ENCODE measurements at regions not wholly inside any gene's neighbourhood (a gene's known extent, or its start where the extent isn't known, plus 50 kb on each side); places are given as distances from the start of the nearest gene placed in this dataset.
"Not testable (repeated sequence)": the region's sequence is repeated elsewhere in the genome, so short reads cannot be mapped to it uniquely, and the experiment has no call there.

GRCh38 chr1:178020968-178021640 is 51.2 kb upstream of the SEC16B start:
- no peak for ATAC-seq

DNA sequence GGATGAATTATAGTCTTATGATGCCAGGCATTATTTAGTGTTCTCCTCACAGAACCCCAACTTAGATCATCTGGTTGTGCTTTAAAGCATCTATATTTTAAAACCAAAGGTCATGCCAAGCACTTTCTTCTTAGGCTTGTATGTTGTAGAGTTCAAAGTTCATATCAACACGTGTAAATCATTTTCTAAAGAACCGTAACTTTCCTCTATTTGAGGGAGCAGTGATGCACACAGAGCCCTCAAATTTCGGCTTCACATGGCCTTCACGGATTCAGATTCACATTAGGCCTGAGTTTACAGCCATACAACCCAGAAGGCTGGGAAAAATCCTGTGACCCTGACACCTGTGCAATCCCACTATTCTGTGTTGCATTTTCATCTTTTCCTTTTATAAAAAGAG is 52.1 kb upstream of the SEC16B start:
- ATAC-seq = no peak

DNA sequence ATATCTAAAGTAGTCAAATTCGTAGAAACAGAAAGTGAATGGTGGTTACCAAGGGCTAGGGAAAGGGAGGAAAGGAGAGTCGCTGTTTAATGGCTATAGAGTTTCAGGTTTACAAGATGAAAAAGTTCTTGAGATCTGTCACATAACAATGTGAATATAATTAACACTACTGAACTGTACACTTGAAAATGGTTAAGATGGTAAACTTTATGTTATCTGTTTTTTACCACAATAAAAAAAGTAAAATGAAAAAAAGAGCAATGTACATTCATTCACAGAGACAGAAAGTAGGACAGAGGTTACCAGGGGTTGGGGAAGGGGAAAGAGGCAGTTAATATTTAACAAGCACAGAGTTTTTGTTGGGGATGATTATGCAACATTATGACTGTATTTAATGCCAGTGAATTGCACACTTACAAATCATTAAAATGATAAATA is 53.3 kb upstream of the SEC16B start:
- ATAC-seq = no peak

- ATAC-seq = no peak
Measured at GRCh38 chr1:178024504-178024903, 54.6 kb upstream of the SEC16B start.

DNA sequence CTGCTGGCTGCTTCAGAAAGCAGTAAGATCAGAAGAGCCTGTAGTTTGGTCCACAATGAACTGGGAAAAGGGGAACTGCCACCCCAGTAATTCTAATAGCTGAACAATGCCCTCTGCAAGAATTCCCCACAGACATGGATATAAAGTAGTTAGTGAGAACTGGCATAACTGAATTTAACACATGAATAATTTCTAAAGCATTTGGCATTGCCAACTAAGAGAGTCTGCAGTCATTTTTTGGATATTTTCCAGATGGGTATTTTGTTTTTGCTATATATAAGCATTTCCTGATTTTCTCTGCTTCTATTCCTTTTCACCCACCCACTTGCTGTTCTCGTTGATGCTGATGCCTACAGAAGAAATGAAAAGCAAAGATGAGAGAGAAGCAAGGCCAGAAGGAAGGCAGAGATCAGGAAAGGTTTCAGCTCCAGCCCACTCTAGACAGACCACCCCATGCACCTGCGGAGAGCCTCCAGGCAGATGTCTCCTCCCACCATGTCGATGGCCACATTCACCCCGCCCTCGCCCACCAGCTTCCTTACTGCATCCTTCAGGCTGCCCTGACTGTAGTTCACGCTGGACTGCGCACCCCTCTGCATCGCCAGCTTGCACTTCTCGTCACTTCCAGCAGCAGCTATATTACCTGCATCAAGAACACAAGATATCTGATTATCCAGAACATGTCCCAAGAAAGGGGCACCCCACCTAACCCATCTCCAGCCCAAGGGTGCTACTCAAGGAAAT is 55.9 kb upstream of the SEC16B start:
- ATAC-seq = no peak

DNA sequence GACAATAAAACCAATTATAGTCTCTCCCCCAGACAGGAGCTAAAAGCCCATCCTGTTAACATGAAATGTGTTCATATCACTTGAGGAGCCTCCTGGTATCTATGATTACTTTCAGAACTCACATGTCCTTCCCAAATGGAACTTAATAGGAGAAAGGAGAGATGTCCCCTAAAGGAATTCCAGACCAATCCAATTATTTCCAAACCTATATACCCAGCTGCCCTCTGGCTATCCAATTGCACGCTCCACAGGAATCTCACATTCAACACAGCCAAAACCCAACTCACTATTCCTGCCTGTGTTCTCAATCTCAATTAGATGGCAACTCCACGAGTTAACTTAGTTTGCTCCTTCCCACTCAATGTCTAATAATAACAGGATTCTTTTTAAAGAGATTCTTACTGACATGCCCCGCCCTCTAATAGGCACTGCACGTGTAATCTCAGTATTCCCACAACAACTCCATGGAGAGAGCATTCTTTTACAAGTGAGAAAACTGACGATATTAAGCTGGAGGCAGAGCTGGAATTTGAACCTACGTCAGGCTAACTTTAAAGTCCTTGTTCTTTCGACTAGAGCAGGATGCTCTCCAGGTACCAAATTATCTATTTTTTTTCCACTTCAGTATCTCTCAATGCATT is 59.1 kb upstream of the SEC16B start:
- no peak for ATAC-seq

GRCh38 chr1:178030467-178030866 is 60.6 kb upstream of the SEC16B start:
- ATAC-seq = no peak

- ATAC-seq = peak in 1 of 2 donors; percentile 32
Measured at GRCh38 chr1:178031856-178032320, 62.0 kb upstream of the RASAL2 start.

DNA sequence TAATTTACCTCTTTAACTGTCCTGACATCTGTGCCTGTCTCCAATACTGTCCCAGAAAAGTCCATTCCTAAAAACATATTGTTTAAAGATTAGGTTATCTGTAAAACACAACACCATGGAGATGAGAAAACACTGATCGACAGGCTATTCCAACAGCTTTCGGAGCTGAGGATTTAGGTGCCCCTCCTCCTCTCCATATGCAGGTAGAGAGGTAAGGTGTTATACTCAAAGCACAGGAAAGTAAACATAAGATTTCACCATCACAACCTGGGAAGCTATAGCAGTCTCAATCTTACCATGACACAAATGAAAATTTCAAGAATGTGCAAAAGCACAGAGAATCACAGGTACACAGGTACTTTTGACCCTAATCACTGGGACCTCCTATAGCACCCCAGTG is 60.9 kb upstream of the RASAL2 start:
- ATAC-seq = no peak

DNA sequence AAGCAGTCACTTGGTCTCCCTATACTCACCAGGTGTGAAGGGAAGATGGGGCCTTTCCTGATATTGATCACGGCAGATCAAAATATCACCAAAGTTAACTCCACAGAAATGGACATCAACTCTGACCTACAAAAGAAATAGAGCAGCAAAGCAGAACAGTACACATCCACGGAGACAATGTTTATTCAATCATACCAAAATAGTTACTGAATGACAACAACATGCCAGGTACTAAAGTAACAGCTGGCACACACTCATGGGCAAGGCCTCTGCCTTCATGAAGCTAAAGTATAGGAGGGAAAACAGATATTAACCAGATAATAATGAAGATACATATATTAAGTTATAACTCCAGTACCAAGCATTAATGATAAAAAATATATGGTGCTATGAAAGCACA is 59.2 kb upstream of the RASAL2 start:
- no peak for ATAC-seq

DNA sequence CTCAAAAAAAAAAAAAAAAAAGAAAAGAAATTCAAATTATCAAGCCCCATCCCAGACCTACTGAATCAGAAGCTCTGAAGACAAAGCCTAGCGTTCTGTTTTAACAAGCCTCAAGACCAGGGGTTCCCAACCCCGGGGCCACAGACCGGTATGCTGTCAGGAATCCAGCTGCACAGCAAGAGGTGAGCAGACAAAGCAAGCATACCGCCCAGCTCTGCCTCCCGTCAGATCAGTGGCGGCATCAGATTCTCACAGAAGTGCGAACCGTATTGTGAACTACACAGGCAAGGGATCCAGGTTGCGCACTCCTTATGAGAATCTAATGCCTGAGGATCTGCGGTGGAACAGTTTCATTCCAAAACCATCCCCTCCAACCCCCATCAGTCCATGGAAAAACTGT is 57.8 kb upstream of the RASAL2 start:
- no peak for ATAC-seq

- no peak for ATAC-seq
Measured at GRCh38 chr1:178037510-178038253, 56.2 kb upstream of the RASAL2 start.

GRCh38 chr1:178038372-178038771 is 55.5 kb upstream of the RASAL2 start:
- ATAC-seq = no peak

DNA sequence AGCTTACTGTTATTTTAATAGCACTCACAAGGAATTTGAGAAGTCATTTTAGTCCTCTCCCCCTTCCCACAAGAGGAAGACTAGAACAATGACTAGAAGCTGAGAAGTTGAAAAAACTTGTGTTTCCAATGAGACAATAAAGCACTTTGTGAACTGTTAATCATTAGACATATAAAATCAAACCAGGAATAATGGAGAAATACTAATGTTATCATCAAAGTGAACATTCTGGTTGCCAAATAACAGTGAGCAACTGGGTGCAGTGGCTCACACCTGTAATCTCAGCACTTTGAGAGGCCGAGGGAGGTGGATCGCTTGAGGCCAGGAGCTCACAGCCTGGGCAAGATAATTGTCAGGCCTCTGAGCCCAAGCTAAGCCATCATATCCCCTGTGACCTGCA is 54.0 kb upstream of the RASAL2 start:
- no peak for ATAC-seq

- not testable (repeated sequence) for ATAC-seq
Measured at GRCh38 chr1:178043940-178044339, 50.0 kb upstream of the RASAL2 start.
